HG02610 (cell line): ENCODE measurements at regions not wholly inside any gene's neighbourhood (a gene's known extent, or its start where the extent isn't known, plus 50 kb on each side); places are given as distances from the start of the nearest gene placed in this dataset.
"Not testable (repeated sequence)": the region's sequence is repeated elsewhere in the genome, so short reads cannot be mapped to it uniquely, and the experiment has no call there.

Experiments
- ATAC-seq: cut with Tn5 transposase; IDR thresholded peaks from one replicate; pipeline ENCODE4 v1.9.1; 2021; ENCODE audit warnings: mild to moderate bottlenecking, moderate library complexity; ENCODE audit not compliant: unreplicated experiment

- ATAC-seq, result not testable (repeated sequence)
These were observed 108.4 kb upstream of the SAMD11 start for GRCh38 chr1:815147-815922.

- peak; percentile 58 for ATAC-seq
These were observed 106.6 kb upstream of the SAMD11 start for GRCh38 chr1:817071-817599.

GRCh38 chr1:817658-818617, 105.8 kb upstream of the SAMD11 start:
- not testable (repeated sequence) for ATAC-seq

GRCh38 chr1:818618-819291, 105.0 kb upstream of the SAMD11 start:
- no peak for ATAC-seq

- no peak for ATAC-seq
These were observed 102.8 kb upstream of the SAMD11 start for GRCh38 chr1:820962-821361.

- peak; percentile 21 for ATAC-seq
These were observed 96.9 kb upstream of the SAMD11 start for GRCh38 chr1:826808-827207.

GRCh38 chr1:827211-828063, 96.3 kb upstream of the SAMD11 start:
- ATAC-seq, result peak; percentile 74

- not testable (repeated sequence) for ATAC-seq
These were observed 94.4 kb upstream of the SAMD11 start for GRCh38 chr1:829324-829723.

GRCh38 chr1:829932-830331, 93.8 kb upstream of the SAMD11 start:
- ATAC-seq, result not testable (repeated sequence)

GRCh38 chr1:830750-831149, 93.0 kb upstream of the SAMD11 start:
- not testable (repeated sequence) for ATAC-seq

GRCh38 chr1:831522-831921, 92.2 kb upstream of the SAMD11 start:
- no peak for ATAC-seq

- no peak for ATAC-seq
These were observed 91.6 kb upstream of the SAMD11 start for GRCh38 chr1:832136-832535.

- ATAC-seq, result not testable (repeated sequence)
These were observed 90.5 kb upstream of the SAMD11 start for GRCh38 chr1:833226-833625.

- ATAC-seq, result not testable (repeated sequence)
These were observed 88.2 kb upstream of the SAMD11 start for GRCh38 chr1:835509-835908.

GRCh38 chr1:837601-838000, 86.1 kb upstream of the SAMD11 start:
- not testable (repeated sequence) for ATAC-seq

GRCh38 chr1:838291-838690, 85.4 kb upstream of the SAMD11 start:
- ATAC-seq, result not testable (repeated sequence)

- ATAC-seq, result not testable (repeated sequence)
These were observed 83.1 kb upstream of the SAMD11 start for GRCh38 chr1:840592-840991.

GRCh38 chr1:841671-842425, 81.9 kb upstream of the SAMD11 start:
- ATAC-seq, result not testable (repeated sequence)

- ATAC-seq, result not testable (repeated sequence)
These were observed 80.9 kb upstream of the SAMD11 start for GRCh38 chr1:842799-843198.
